ENCODE measurements at regions not wholly inside any gene's neighbourhood (a gene's known extent, or its start where the extent isn't known, plus 50 kb on each side); places are given as distances from the start of the nearest gene placed in this dataset.
"Not testable (repeated sequence)": the region's sequence is repeated elsewhere in the genome, so short reads cannot be mapped to it uniquely, and the experiment has no call there.

GRCh38 chr2:146433116-146433875 lies 1411.5 kb upstream of the ACVR2A start:
- no peak for DNase-seq

- DNase-seq, result no peak
Measured at GRCh38 chr2:146429366-146429765, 1415.5 kb upstream of the ACVR2A start.

- DNase-seq, result no peak
Measured at GRCh38 chr2:146417942-146418341, 1426.9 kb upstream of the ACVR2A start.

- no peak for DNase-seq
Measured at GRCh38 chr2:146415291-146415690, 1429.5 kb upstream of the ACVR2A start.

GRCh38 chr2:146414456-146414855 lies 1430.4 kb upstream of the ACVR2A start:
- DNase-seq, result no peak

- no peak for DNase-seq
Measured at GRCh38 chr2:146413086-146413610, 1431.7 kb upstream of the ACVR2A start.

- DNase-seq, result no peak
Measured at GRCh38 chr2:146412625-146413024, 1432.2 kb upstream of the ACVR2A start.

- not testable (repeated sequence) for DNase-seq
Measured at GRCh38 chr2:146405402-146406309, 1439.2 kb upstream of the ACVR2A start.

GRCh38 chr2:146403546-146404160 lies 1441.2 kb upstream of the ACVR2A start:
- DNase-seq, result not testable (repeated sequence)

- DNase-seq, result no peak
Measured at GRCh38 chr2:146392631-146393030, 1452.2 kb upstream of the ACVR2A start.

GRCh38 chr2:146392186-146392585 lies 1452.6 kb upstream of the ACVR2A start:
- DNase-seq, result no peak

GRCh38 chr2:146388757-146389156 lies 1456.1 kb upstream of the ACVR2A start:
- DNase-seq, result peak; percentile 84

GRCh38 chr2:146386096-146386495 lies 1458.7 kb upstream of the ACVR2A start:
- no peak for DNase-seq

GRCh38 chr2:146385031-146385430 lies 1459.8 kb upstream of the ACVR2A start:
- no peak for DNase-seq

GRCh38 chr2:146376511-146377064 lies 1468.2 kb upstream of the ACVR2A start:
- no peak for DNase-seq

- DNase-seq, result peak; percentile 26
Measured at GRCh38 chr2:146374505-146374904, 1470.3 kb upstream of the ACVR2A start.

GRCh38 chr2:146371364-146371763 lies 1473.5 kb upstream of the ACVR2A start:
- DNase-seq, result not testable (repeated sequence)

- DNase-seq, result peak; percentile 82
Measured at GRCh38 chr2:146370826-146371225, 1474.0 kb upstream of the ACVR2A start.

GRCh38 chr2:146366276-146366675 lies 1478.6 kb upstream of the ACVR2A start:
- DNase-seq, result peak; percentile 60

GRCh38 chr2:146365041-146365440 lies 1479.8 kb upstream of the ACVR2A start:
- DNase-seq, result peak; percentile 7

- peak; percentile 59 for DNase-seq
Measured at GRCh38 chr2:146363731-146364130, 1481.1 kb upstream of the ACVR2A start.

GRCh38 chr2:146351689-146352088 lies 1493.1 kb upstream of the ACVR2A start:
- DNase-seq, result no peak

GRCh38 chr2:146349334-146349733 lies 1495.5 kb upstream of the ACVR2A start:
- no peak for DNase-seq

Measured in fibroblast of skin of right biceps (primary cell).